Right cardiac atrium (tissue), 5 donors: ENCODE measurements at regions not wholly inside any gene's neighbourhood (a gene's known extent, or its start where the extent isn't known, plus 50 kb on each side); places are given as distances from the start of the nearest gene placed in this dataset.

Experiments
- ATAC-seq, 2 donors: fragments of 200-7000 bp; cut with Tn5 transposase; one replicate each; pipeline versions ENCODE4 v1.8.0 to v1.9.1; 2020; ENCODE audit warnings: moderate library complexity in 2 of 2, mild to moderate bottlenecking in 1 of 2
- DNase-seq, 3 donors: peaks; one replicate each; pipeline ENCODE4 v3.0.0-alpha.2; 2020
- H3K27ac ChIP-seq: one replicate; pipeline ENCODE4 v1.5.1; 2013; ENCODE audit warnings: mild to moderate bottlenecking, low read length, control low read depth, moderate library complexity
- H3K27me3 ChIP-seq: one replicate; pipeline ENCODE4 v1.6.1; 2013; ENCODE audit not compliant: control insufficient read depth, insufficient read depth
- H3K4me1 ChIP-seq: one replicate; pipeline ENCODE4 v1.6.1; 2013; ENCODE audit warnings: low read length; ENCODE audit not compliant: control insufficient read depth, insufficient read depth
- H3K4me3 ChIP-seq: one replicate; pipeline ENCODE4 v1.5.1; 2013; ENCODE audit warnings: low read length, control low read depth
- H3K9me3 ChIP-seq: one replicate; pipeline ENCODE4 v1.6.1; 2013; ENCODE audit warnings: low read length; ENCODE audit not compliant: control insufficient read depth
- WGBS: extraction: QIAGEN DNeasy Blood & Tissue Kit; methylation state at CpG from one replicate; pipeline ENCODE4 v1.1.7; 2013; 5-methylcytosine and 5-hydroxymethylcytosine counted together
- intact Hi-C, 4 donors: fragments of 100-400 bp; cut with DNase I; formaldehyde crosslinking; loops; one replicate each; pipeline versions ENCODE4 v1.11.0 to v1.14.0; 2022 to 2023
- donor health status: healthy with polysubstance abuse.
- donor health status: DM: no; HTN: yes; CAD: no.
- donor health status: DM: no; HTN: no; CAD: no.
- donor health status: DM: no; HTN: yes; CAD: no; lungs with severe emphysema.
- donor health status: DM: yes; HTN: yes; CAD: no.

- DNase-seq, result no peak
- no peaks in the 10 kb centered on the region for H3K4me1 ChIP-seq
- H3K9me3 ChIP-seq, result no peaks in the 10 kb centered on the region
- 79% methylated on average over 18 of the region's 18 CpGs for WGBS
- no peak overlapping the region for H3K4me3 ChIP-seq
- H3K27me3 ChIP-seq, result no peaks in the 10 kb centered on the region
- intact Hi-C loops, result loop anchor here in 2 of 4 donors (5.0 kb wide), 2 partner anchors 205 to 735 kb away; no protein-coding TSS in a partner anchor
- ATAC-seq, result no peak
- H3K27ac ChIP-seq, result no peak overlapping the region
Observed at GRCh38 chr6:168152306-168152963, 73.4 kb upstream of the FRMD1 start.

- Histone ChIP-seq H3K4me3 (no peak overlapping the region), H3K9me3 (no peaks in the 10 kb centered on the region), H3K27ac (no peak overlapping the region), H3K4me1 (no peaks in the 10 kb centered on the region), H3K27me3 (no peaks in the 10 kb centered on the region)
- ATAC-seq, result peak in 1 of 2 donors; percentile 49
- no peak for DNase-seq
- WGBS, result 55% methylated on average over 28 of the region's 28 CpGs
- intact Hi-C loops, result loop anchor here in 3 of 4 donors (2.0 to 5.0 kb wide), 3 partner anchors 206 to 737 kb away; no protein-coding TSS in a partner anchor
Observed at GRCh38 chr6:168150551-168151320, 71.7 kb upstream of the FRMD1 start.

GRCh38 chr6:168149015-168149414 is 70.0 kb upstream of the FRMD1 start:
- intact Hi-C loops, result no loop called here
- no peak overlapping the region for H3K27ac ChIP-seq
- H3K4me1 ChIP-seq, result no peaks in the 10 kb centered on the region
- H3K9me3 ChIP-seq, result no peaks in the 10 kb centered on the region
- H3K27me3 ChIP-seq, result no peaks in the 10 kb centered on the region
- DNase-seq, result no peak
- H3K4me3 ChIP-seq, result no peak overlapping the region
- 75% methylated on average over 14 of the region's 14 CpGs for WGBS
- no peak for ATAC-seq

- WGBS, result 88% methylated on average over 14 of the region's 14 CpGs
- intact Hi-C loops, result no loop called here
- no peak overlapping the region for H3K4me3 ChIP-seq
- no peak overlapping the region for H3K27ac ChIP-seq
- DNase-seq (no peak), ATAC-seq (no peak)
- H3K27me3 ChIP-seq, result no peaks in the 10 kb centered on the region
- H3K9me3 ChIP-seq, result no peaks in the 10 kb centered on the region
- no peaks in the 10 kb centered on the region for H3K4me1 ChIP-seq
Observed at GRCh38 chr6:168148231-168148849, 69.3 kb upstream of the FRMD1 start.

- DNase-seq, result no peak
- WGBS, result 54% methylated on average over 4 of the region's 4 CpGs
- Histone ChIP-seq H3K27me3 (no peaks in the 10 kb centered on the region), H3K4me3 (no peak overlapping the region), H3K9me3 (no peaks in the 10 kb centered on the region), H3K27ac (no peak overlapping the region), H3K4me1 (no peaks in the 10 kb centered on the region)
- intact Hi-C loops, result no loop called here
- ATAC-seq, result peak in 1 of 2 donors; percentile 25
Observed at GRCh38 chr6:168147205-168147738, 68.3 kb upstream of the FRMD1 start.

GRCh38 chr6:168145747-168146596 is 67.0 kb upstream of the FRMD1 start:
- Histone ChIP-seq H3K9me3 (no peaks in the 10 kb centered on the region), H3K4me3 (no peak overlapping the region), H3K27ac (no peak overlapping the region), H3K4me1 (no peaks in the 10 kb centered on the region), H3K27me3 (no peaks in the 10 kb centered on the region)
- ATAC-seq (no peak), DNase-seq (no peak)
- intact Hi-C loops, result no loop called here
- WGBS, result 80% methylated on average over 12 of the region's 12 CpGs

GRCh38 chr6:168139121-168139520 is 60.1 kb upstream of the FRMD1 start:
- intact Hi-C loops, result loop anchor here in 1 of 4 donors (10.0 kb wide), 1 partner anchor 234 kb away; no protein-coding TSS in a partner anchor
- H3K27ac ChIP-seq, result no peak overlapping the region
- WGBS, result 86% methylated on average over 4 of the region's 4 CpGs
- ATAC-seq (no peak), DNase-seq (no peak)
- no peaks in the 10 kb centered on the region for H3K27me3 ChIP-seq
- H3K4me3 ChIP-seq, result no peak overlapping the region
- H3K4me1 ChIP-seq, result no peaks in the 10 kb centered on the region
- no peaks in the 10 kb centered on the region for H3K9me3 ChIP-seq

GRCh38 chr6:168138436-168138835 is 59.4 kb upstream of the FRMD1 start:
- 89% methylated on average over 6 of the region's 6 CpGs for WGBS
- Histone ChIP-seq H3K9me3 (no peaks in the 10 kb centered on the region), H3K27me3 (no peaks in the 10 kb centered on the region), H3K4me1 (peaks cover 3% of the 10 kb centered on the region), H3K27ac (no peak overlapping the region), H3K4me3 (no peak overlapping the region)
- DNase-seq (no peak), ATAC-seq (no peak)
- intact Hi-C loops, result loop anchor here in 1 of 4 donors (10.0 kb wide), 1 partner anchor 234 kb away; no protein-coding TSS in a partner anchor

GRCh38 chr6:168137024-168137423 is 58.0 kb upstream of the FRMD1 start:
- no peak overlapping the region for H3K4me3 ChIP-seq
- intact Hi-C loops, result loop anchor here in 1 of 4 donors (10.0 kb wide), 1 partner anchor 232 kb away; no protein-coding TSS in a partner anchor
- ATAC-seq, result no peak
- 97% methylated on average over 9 of the region's 9 CpGs for WGBS
- H3K27me3 ChIP-seq, result no peaks in the 10 kb centered on the region
- H3K9me3 ChIP-seq, result no peaks in the 10 kb centered on the region
- peaks cover 3% of the 10 kb centered on the region for H3K4me1 ChIP-seq
- H3K27ac ChIP-seq, result no peak overlapping the region
- DNase-seq, result no peak

- 85% methylated on average over 5 of the region's 5 CpGs for WGBS
- DNase-seq (no peak), ATAC-seq (no peak)
- Histone ChIP-seq H3K27ac (no peak overlapping the region), H3K4me1 (peaks cover 3% of the 10 kb centered on the region), H3K9me3 (no peaks in the 10 kb centered on the region), H3K27me3 (no peaks in the 10 kb centered on the region), H3K4me3 (no peak overlapping the region)
- intact Hi-C loops, result loop anchor here in 1 of 4 donors (10.0 kb wide), 1 partner anchor 232 kb away; no protein-coding TSS in a partner anchor
Observed at GRCh38 chr6:168136622-168137021, 57.6 kb upstream of the FRMD1 start.
